NCI-H69 (cell line): ENCODE measurements at regions not wholly inside any gene's neighbourhood (a gene's known extent, or its start where the extent isn't known, plus 50 kb on each side); places are given as distances from the start of the nearest gene placed in this dataset.

ENCODE experiments used
- DNase-seq: peaks from one replicate; lab custom pipeline; 2025; lab: John Stamatoyannopoulos, UW

DNA sequence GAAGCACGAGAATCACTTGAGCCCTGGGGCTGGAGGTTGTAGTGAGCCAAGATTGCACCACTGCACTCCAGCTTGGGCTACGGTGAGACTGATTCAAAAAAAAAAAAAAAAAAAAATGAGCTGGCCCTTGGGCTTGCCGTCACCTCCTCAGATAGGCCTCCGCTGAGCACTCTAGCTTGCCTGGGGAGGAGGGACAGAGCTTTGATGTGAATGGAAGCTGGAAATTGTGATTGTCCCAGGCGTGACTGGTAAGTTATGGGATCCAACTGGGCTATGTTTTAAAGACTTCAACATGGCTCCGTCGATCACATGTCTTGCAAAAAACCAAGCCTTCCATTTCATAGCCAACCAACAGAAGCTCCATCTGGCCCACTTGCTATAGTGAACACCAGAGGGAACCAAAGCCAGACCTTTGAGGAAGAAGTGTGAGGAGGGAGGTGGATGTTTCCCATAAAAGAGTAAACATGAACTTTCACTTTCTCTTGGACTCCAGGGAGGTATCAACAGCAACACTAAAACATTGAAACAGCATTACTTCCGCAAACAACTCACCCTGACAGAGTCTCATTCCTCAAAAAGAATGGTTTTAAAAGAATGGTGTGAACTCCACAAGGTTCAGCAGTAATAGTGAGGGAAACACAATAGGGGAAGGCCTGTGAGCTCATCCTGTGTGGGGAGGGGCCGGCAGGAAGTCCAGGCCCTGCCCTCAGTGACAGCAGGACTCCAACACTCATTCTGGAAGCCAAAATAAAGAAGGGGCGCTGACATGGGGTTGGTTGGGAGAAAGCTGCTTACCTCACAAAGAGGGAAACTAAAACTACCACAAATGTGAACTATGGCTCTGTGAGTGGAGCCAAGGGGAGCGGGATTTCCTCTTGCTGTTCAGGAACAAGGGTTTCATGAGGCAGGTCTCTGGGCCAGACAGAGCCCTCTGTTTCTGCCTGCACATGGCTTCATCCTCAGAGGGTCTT lies 59.2 kb upstream of the IL12A start:
- DNase-seq = peak; percentile 60

DNA sequence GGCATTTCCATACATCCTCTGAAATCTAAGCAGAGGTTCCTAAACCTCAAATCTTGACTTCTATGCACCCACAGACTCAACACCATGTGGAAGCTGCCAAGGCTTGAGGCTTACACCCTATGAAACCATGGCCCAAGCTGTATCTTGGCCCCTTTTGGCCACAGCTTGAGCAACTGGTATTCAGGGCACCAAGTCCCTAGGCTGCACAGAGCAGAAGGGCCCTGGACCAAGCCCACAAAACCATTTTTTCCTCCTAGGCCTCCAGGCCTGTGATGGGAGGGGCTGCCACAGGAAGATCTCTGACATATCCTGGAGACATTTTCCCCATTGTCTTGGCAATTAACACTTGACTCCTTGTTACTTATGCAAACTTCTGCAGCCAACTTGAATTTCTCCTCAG lies 54.4 kb upstream of the IL12A start:
- DNase-seq = no peak

DNA sequence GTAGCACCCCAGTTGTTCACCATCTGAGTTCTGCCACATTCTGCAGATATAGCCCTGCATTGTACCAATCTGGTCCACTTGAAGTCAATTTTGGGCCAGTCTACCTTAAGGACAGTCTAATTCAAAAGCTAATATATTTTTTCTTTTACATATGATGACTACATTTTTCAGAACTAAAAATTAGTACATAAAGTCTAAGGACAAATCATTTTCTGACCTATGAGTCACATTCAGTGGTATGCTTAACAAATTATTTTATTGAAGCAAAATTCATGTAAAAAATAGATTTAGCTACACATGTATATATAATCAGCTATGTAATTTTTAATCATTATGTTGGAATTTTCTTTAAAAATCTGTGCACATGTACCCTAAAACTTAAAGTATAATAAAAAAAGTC lies 52.1 kb upstream of the IL12A start:
- no peak for DNase-seq

DNA sequence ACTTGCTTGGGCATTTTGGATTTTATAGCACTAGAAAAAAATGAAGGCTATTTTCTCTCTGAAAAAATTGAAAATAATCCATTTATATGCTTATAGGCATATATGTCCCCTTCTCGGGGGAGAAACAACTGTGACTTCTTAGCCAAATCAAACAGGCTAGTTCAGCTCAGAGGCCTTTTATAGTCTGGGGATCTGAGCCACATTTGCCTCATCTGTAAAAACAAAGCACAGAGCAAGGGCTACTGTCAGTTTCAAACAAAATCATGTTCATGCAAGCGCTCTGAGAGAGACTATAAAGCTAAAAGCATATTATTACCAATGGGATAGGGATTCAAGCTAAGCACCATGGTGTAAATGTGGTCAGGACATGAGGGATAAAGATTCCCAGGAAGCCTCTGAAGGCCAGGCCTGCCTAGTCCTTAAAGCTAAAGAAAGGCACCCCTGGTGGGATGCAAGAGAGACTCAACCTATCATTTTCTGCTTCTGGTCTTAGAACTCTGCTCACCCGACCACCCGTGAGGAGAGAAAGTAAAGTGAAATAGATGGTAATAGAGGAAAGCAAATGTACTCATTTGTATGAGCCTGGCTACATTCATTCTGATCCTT lies 51.0 kb upstream of the IL12A start:
- DNase-seq = no peak

DNA sequence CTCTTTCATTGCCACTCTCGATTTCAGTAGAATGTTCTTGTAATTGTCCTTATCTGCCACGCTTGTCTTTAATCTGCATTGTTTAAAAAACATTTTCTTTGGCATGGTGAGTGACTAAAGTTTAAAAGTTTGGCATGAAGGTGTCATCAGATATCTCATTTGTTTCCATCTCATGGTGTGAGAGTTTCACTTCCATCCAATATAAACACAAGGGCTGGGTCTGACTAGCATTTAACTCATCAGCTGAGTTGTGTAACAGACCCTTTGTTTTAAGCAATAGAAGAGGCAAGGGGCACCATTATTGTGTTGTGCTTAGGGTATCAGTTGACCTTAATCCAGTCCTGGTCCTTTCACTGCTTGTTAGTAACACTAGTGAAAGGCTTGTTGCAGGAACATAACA lies 49.9 kb upstream of the IL12A start:
- DNase-seq = no peak
